BLaER1 treated with 17β-estradiol and CSF1 and Interleukin-3, amounts not matched to agents 10 nM and 100 nM (cell line): ENCODE measurements at regions not wholly inside any gene's neighbourhood (a gene's known extent, or its start where the extent isn't known, plus 50 kb on each side); places are given as distances from the start of the nearest gene placed in this dataset.
"Not testable (repeated sequence)": the region's sequence is repeated elsewhere in the genome, so short reads cannot be mapped to it uniquely, and the experiment has no call there.

ENCODE experiments used
- H3K27ac ChIP-seq, 11 experiments: shearing (Covaris generic); formaldehyde crosslinking; 2 replicates each; pipeline ENCODE4 v1.8.1; 2022
- H3K27me3 ChIP-seq, 11 experiments: shearing (Covaris generic); formaldehyde crosslinking; 2 replicates each; pipeline ENCODE4 v1.8.1; 2022
- H3K36me3 ChIP-seq, 11 experiments: shearing (Covaris generic); formaldehyde crosslinking; 2 replicates each; pipeline ENCODE4 v1.8.1; 2022
- H3K4me1 ChIP-seq, 10 experiments: shearing (Covaris generic); formaldehyde crosslinking; 2 replicates each; pipeline ENCODE4 v1.8.1; 2022
- H3K4me2 ChIP-seq, 11 experiments: shearing (Covaris generic); formaldehyde crosslinking; 2 replicates each; pipeline ENCODE4 v1.8.1; 2022
- H3K4me3 ChIP-seq, 10 experiments: shearing (Covaris generic); formaldehyde crosslinking; 2 replicates each; pipeline ENCODE4 v1.8.1; 2022
- H3K9ac ChIP-seq, 11 experiments: shearing (Covaris generic); formaldehyde crosslinking; 2 replicates each; pipeline ENCODE4 v1.8.1; 2022
- H3K9me3 ChIP-seq, 11 experiments: shearing (Covaris generic); formaldehyde crosslinking; replicated peaks in 1 of 11; 2 replicates each; pipeline ENCODE4 v1.8.1; 2022
- H4K20me1 ChIP-seq, 11 experiments: shearing (Covaris generic); formaldehyde crosslinking; 2 replicates each; pipeline ENCODE4 v1.8.1; 2022
- Cebpa-rat ChIP-seq, 11 experiments: shearing (Covaris generic); IDR thresholded peaks; 2 replicates each; pipeline ENCODE4 v1.8.1; 2022

GRCh38 chr6:51314965-51315364, 496.3 kb downstream of the TFAP2B start:
- no peak overlapping the region for H3K4me2 ChIP-seq
- no peaks in the 10 kb centered on the region for H3K27me3 ChIP-seq
- no peak overlapping the region for H3K4me3 ChIP-seq
- no peaks in the 10 kb centered on the region for H3K9me3 ChIP-seq
- no peak overlapping the region for H3K27ac ChIP-seq
- H3K36me3 ChIP-seq = no peaks in the 10 kb centered on the region
- H3K4me1 ChIP-seq = no peaks in the 10 kb centered on the region
- TF ChIP-seq Cebpa-rat (IDR thresholded peaks at IDR 0.05) = no peak
- H4K20me1 ChIP-seq = no peaks in the 10 kb centered on the region
- H3K9ac ChIP-seq = no peak overlapping the region

- no peak overlapping the region for H3K4me2 ChIP-seq
- H3K36me3 ChIP-seq = no peaks in the 10 kb centered on the region
- TF ChIP-seq Cebpa-rat (IDR thresholded peaks at IDR 0.05) = no peak
- no peak overlapping the region for H3K9ac ChIP-seq
- H3K9me3 ChIP-seq = peaks cover 0 to 9% (median 0%) of the 10 kb centered on the region in 11 experiments; a peak in 1 of 22 replicates
- H3K27me3 ChIP-seq = no peaks in the 10 kb centered on the region
- H4K20me1 ChIP-seq = no peaks in the 10 kb centered on the region
- H3K4me1 ChIP-seq = no peaks in the 10 kb centered on the region
- no peak overlapping the region for H3K4me3 ChIP-seq
- H3K27ac ChIP-seq = no peak overlapping the region
Measured at GRCh38 chr6:51318674-51319073, 500.0 kb downstream of the TFAP2B start.

GRCh38 chr6:51321477-51321876, 502.8 kb downstream of the TFAP2B start:
- H4K20me1 ChIP-seq, H3K9ac ChIP-seq, H3K36me3 ChIP-seq, H3K4me3 ChIP-seq, H3K4me1 ChIP-seq, H3K4me2 ChIP-seq, H3K9me3 ChIP-seq, H3K27me3 ChIP-seq, H3K27ac ChIP-seq: not testable (repeated sequence)

GRCh38 chr6:51322505-51322904, 503.8 kb downstream of the TFAP2B start:
- no peaks in the 10 kb centered on the region for H4K20me1 ChIP-seq
- H3K4me2 ChIP-seq = no peak overlapping the region
- peaks cover 0 to 9% (median 0%) of the 10 kb centered on the region in 11 experiments; a peak in 1 of 22 replicates for H3K9me3 ChIP-seq
- H3K4me1 ChIP-seq = no peaks in the 10 kb centered on the region
- H3K4me3 ChIP-seq = no peak overlapping the region
- no peak for TF ChIP-seq Cebpa-rat (IDR thresholded peaks at IDR 0.05)
- no peaks in the 10 kb centered on the region for H3K36me3 ChIP-seq
- H3K9ac ChIP-seq = no peak overlapping the region
- H3K27me3 ChIP-seq = no peaks in the 10 kb centered on the region
- no peak overlapping the region for H3K27ac ChIP-seq

- no peak overlapping the region for H3K9ac ChIP-seq
- H3K36me3 ChIP-seq = no peaks in the 10 kb centered on the region
- no peak overlapping the region for H3K4me2 ChIP-seq
- TF ChIP-seq Cebpa-rat (IDR thresholded peaks at IDR 0.05) = no peak
- H3K27me3 ChIP-seq = no peaks in the 10 kb centered on the region
- H3K4me1 ChIP-seq = peaks cover 0 to 5% (median 0%) of the 10 kb centered on the region in 10 experiments; a peak in 6 of 20 replicates
- no peak overlapping the region for H3K4me3 ChIP-seq
- peaks cover 0 to 9% (median 0%) of the 10 kb centered on the region in 11 experiments; a peak in 1 of 22 replicates for H3K9me3 ChIP-seq
- no peaks in the 10 kb centered on the region for H4K20me1 ChIP-seq
- H3K27ac ChIP-seq = no peak overlapping the region
Measured at GRCh38 chr6:51323056-51323455, 504.4 kb downstream of the TFAP2B start.

GRCh38 chr6:51330971-51331370, 512.3 kb downstream of the TFAP2B start:
- no peak for TF ChIP-seq Cebpa-rat (IDR thresholded peaks at IDR 0.05)
- H3K4me1 ChIP-seq = peaks cover 0 to 10% (median 0%) of the 10 kb centered on the region in 10 experiments; a peak in 6 of 20 replicates

GRCh38 chr6:51335543-51335942, 516.9 kb downstream of the TFAP2B start:
- Histone ChIP-seq H3K36me3 (no peaks in the 10 kb centered on the region), H3K27ac (no peak overlapping the region), H4K20me1 (no peaks in the 10 kb centered on the region), H3K27me3 (no peaks in the 10 kb centered on the region), H3K4me1 (no peaks in the 10 kb centered on the region), H3K4me3 (no peak overlapping the region), H3K4me2 (no peak overlapping the region), H3K9ac (no peak overlapping the region), H3K9me3 (no peaks in the 10 kb centered on the region)
- no peak for TF ChIP-seq Cebpa-rat (IDR thresholded peaks at IDR 0.05)

More at GRCh38 chr6:51330971-51331370, 512.3 kb downstream of the TFAP2B start:
- H3K4me3 ChIP-seq = no peak overlapping the region
- no peaks in the 10 kb centered on the region for H3K27me3 ChIP-seq
- H3K9ac ChIP-seq = no peak overlapping the region
- H3K9me3 ChIP-seq = no peaks in the 10 kb centered on the region
- no peaks in the 10 kb centered on the region for H3K36me3 ChIP-seq
- H4K20me1 ChIP-seq = no peaks in the 10 kb centered on the region
- H3K4me2 ChIP-seq = no peak overlapping the region
- no peak overlapping the region for H3K27ac ChIP-seq

GRCh38 chr6:51336185-51336584, 517.5 kb downstream of the TFAP2B start:
- H3K9ac ChIP-seq = no peak overlapping the region
- H3K27ac ChIP-seq = no peak overlapping the region
- no peaks in the 10 kb centered on the region for H3K27me3 ChIP-seq
- H4K20me1 ChIP-seq = no peaks in the 10 kb centered on the region
- TF ChIP-seq Cebpa-rat (IDR thresholded peaks at IDR 0.05) = no peak
- no peak overlapping the region for H3K4me3 ChIP-seq
- no peaks in the 10 kb centered on the region for H3K9me3 ChIP-seq
- H3K4me1 ChIP-seq = no peaks in the 10 kb centered on the region
- no peak overlapping the region for H3K4me2 ChIP-seq
- H3K36me3 ChIP-seq = no peaks in the 10 kb centered on the region

GRCh38 chr6:51337277-51337676, 518.6 kb downstream of the TFAP2B start:
- Histone ChIP-seq H3K36me3 (no peaks in the 10 kb centered on the region), H3K4me2 (no peak overlapping the region), H3K4me1 (no peaks in the 10 kb centered on the region), H3K27me3 (no peaks in the 10 kb centered on the region), H3K9me3 (no peaks in the 10 kb centered on the region), H4K20me1 (no peaks in the 10 kb centered on the region), H3K4me3 (no peak overlapping the region), H3K27ac (no peak overlapping the region), H3K9ac (no peak overlapping the region)
- no peak for TF ChIP-seq Cebpa-rat (IDR thresholded peaks at IDR 0.05)

- no peak for TF ChIP-seq Cebpa-rat (IDR thresholded peaks at IDR 0.05)
- no peak overlapping the region for H3K4me2 ChIP-seq
- no peaks in the 10 kb centered on the region for H3K36me3 ChIP-seq
- no peaks in the 10 kb centered on the region for H3K9me3 ChIP-seq
- no peaks in the 10 kb centered on the region for H3K4me1 ChIP-seq
- no peaks in the 10 kb centered on the region for H4K20me1 ChIP-seq
- H3K27me3 ChIP-seq = no peaks in the 10 kb centered on the region
- no peak overlapping the region for H3K4me3 ChIP-seq
- no peak overlapping the region for H3K9ac ChIP-seq
- H3K27ac ChIP-seq = no peak overlapping the region
Measured at GRCh38 chr6:51339108-51339507, 520.4 kb downstream of the TFAP2B start.
